GM19351 (cell line): ENCODE measurements at regions not wholly inside any gene's neighbourhood (a gene's known extent, or its start where the extent isn't known, plus 50 kb on each side); places are given as distances from the start of the nearest gene placed in this dataset.
"Not testable (repeated sequence)": the region's sequence is repeated elsewhere in the genome, so short reads cannot be mapped to it uniquely, and the experiment has no call there.

Source experiments
- ATAC-seq: cut with Tn5 transposase; IDR thresholded peaks from one replicate; pipeline ENCODE4 v1.9.1; 2021; ENCODE audit warnings: mild to moderate bottlenecking, moderate library complexity; ENCODE audit not compliant: unreplicated experiment

DNA sequence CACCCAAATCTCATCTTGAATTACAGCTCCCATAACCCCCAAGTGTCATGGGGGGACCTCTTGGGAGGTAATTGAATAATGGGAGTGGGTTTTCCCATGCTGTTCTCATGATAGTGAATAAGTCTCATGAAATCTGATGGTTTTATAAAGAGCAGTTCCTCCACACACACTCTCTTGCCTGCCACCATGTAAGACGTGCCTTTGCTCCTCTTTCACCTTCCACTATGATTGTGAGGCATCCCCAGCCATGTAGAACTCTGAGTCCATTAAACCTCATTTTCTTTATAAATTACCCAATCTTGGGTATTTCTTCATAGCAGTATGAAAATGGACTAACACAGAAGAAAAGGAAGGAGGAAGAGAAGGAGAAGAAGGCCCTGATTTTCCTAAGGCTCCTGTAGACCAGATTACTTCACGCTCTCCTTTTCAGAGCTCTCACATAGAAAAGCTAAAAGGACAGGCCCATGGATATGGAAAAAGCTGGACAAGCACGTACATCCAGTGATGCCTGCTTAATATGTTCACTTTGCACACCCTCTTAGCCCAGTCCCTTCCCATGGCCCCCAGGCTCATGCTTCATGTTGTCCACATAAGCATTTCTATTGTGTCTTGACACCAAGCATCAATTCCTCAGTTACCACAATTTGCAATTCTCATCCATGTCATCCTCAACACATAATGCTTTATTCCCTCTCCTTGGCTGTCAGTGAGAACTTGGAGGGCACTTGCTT is 354.8 kb downstream of the CD83 start:
- no peak for ATAC-seq

DNA sequence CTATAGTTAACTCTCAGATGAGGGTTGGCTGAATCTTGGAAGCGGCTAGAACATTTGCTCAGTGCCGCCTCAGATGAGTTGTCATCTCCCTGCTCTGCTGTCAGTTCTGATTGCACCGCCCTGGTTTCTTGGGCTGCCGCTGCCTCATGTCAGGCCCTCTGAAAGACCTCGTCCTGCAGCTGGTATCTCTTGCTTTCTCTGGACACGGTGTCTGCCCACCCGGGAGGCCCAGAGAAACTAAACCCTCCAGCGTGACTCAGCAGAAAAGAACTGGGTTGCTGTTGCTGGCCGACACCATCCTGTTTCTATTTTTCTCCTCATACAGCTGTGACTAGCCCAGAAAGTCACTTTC is 355.4 kb downstream of the CD83 start:
- ATAC-seq, result no peak

DNA sequence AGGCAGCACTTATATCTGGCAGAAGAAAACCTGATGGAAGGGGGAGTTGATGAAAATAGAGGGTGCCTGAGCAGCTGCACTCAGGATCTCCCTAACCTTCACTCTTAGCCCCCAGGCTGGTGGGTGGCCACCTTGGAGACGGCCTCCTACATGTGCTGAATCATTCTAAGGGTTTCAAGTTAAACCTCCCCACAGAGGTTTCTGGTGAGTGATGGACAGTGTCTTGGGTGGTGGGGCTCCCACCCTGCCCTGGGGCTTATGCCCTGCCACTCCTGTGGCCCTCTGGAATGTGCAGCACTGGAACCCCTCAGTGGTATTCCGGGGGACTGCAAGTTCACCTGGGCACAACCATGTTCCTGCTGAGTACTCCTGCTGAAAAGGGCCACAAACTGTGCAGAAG is 357.2 kb downstream of the CD83 start:
- no peak for ATAC-seq

- ATAC-seq, result no peak
Observed at GRCh38 chr6:14475306-14475705, 357.7 kb downstream of the CD83 start.

- ATAC-seq, result no peak
Observed at GRCh38 chr6:14476793-14477531, 359.4 kb downstream of the CD83 start.

- no peak for ATAC-seq
Observed at GRCh38 chr6:14477559-14477958, 360.0 kb downstream of the CD83 start.

DNA sequence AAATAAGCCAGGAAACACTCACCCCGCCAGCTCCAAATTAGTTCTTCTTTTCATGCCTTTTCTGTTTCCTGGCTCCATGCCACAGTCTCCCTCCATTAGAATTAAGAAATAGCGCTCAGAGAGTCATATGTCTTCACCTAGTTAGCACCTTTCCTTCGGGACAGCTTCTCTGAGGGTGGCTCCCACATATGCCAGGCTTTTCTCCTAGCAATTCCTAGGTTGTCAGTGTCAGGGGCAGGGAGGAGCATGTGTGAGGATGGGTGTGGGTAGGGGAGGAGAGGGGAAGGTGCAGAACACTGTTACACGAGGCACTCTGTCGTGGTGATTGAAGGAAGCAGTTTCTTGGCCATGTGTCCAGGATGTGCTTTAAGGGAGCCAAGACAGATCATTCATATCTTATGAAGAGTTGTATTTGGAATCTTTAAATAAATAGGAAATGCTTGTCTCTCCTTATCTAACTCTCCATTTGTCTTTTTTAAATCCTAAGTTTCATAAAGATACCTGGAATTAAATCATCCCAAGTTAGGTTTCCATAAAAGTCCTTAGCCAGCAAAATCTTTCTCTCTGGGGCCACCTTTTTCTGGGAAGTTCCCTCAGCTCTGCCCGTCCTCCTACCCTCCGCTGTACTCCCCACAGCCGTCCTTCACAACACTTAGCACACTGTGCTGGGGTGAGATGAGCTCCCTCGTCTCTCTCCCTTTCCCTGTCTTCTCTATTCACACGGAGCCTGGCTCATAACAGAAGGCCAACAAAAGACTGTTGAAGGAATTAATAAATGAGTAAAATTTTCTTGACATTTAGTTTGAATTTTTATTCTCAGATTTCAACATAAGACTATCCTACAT is 361.0 kb downstream of the CD83 start:
- no peak for ATAC-seq

DNA sequence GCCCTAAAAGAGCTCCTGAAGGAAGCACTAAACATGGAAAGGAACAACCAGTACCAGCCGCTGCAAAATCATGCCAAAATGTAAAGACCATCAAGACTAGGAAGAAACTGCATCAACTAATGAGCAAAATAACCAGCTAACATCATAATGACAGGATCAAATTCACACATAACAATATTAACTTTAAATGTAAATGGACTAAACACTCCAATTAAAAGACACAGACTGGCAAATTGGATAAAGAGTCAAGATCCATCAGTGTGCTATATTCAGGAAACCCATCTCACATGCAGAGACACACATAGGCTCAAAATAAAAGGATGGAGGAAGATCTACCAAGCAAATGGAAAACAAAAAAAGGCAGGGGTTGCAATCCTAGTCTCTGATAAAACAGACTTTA is 364.4 kb downstream of the CD83 start:
- ATAC-seq, result not testable (repeated sequence)

- ATAC-seq, result no peak
Observed at GRCh38 chr6:14487625-14488024, 370.1 kb downstream of the CD83 start.

- no peak for ATAC-seq
Observed at GRCh38 chr6:14488180-14488579, 370.6 kb downstream of the CD83 start.

DNA sequence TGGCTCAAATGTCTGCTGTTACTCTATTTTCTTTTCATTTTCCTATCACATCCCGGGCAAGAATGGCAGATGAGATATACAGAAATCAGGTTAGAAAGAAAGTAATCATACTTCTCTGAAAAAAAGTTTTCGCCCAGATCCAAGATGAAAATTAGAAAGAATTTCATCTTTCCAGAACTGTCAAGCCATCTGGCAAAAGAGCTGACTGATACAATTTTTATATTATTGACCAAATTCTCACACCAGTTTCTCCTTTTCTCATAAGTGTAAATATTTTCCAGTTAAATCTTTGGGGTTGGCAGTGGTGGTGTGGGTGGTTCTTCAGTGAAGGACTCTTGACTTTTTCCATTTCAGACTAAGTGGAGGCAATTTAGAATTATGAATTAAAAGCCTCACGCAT is 371.9 kb downstream of the CD83 start:
- ATAC-seq, result no peak

GRCh38 chr6:14498748-14499147 is 381.2 kb downstream of the CD83 start:
- ATAC-seq, result no peak

GRCh38 chr6:14499309-14499708 is 381.7 kb downstream of the CD83 start:
- no peak for ATAC-seq

DNA sequence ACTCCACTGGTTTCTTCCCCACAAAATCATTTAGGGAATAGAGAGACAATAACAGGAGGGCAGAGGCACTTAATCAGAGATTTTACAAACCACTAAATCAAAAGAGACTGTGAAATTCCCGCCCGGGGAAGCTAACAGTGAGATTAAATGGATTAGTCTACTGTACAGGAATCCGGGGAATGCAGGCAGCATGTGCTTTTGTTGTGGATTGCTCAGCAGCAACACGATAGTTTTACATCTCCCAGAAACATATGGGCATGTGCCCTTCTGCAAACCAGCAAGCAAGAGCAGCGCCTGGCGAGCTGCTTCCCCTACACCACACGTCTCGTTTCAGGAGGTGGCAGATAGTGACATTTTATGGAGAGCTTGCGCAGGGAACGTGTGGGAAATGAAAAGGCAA is 382.3 kb downstream of the CD83 start:
- ATAC-seq, result no peak

GRCh38 chr6:14500809-14501208 is 383.2 kb downstream of the CD83 start:
- no peak for ATAC-seq

GRCh38 chr6:14501240-14501639 is 383.7 kb downstream of the CD83 start:
- no peak for ATAC-seq

DNA sequence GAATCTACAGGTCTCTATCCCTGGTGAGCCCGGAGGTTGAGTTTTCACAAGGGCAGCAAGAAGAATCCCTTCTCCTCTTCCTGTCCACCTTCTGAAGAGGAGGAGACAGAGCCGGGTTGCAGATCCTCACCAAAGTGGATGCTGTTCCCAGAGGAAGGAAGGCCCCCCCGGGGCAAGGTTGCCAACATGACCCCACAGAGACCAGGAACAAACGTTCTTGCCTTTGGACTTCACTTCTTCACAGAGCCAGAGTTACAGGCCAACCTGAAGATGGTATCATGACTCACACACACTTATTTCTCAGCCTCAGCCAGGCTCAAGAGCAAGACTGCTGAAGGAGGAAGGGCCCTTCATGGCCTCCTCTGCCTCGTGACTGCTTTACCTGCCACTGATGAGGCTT is 384.3 kb downstream of the CD83 start:
- ATAC-seq, result no peak

DNA sequence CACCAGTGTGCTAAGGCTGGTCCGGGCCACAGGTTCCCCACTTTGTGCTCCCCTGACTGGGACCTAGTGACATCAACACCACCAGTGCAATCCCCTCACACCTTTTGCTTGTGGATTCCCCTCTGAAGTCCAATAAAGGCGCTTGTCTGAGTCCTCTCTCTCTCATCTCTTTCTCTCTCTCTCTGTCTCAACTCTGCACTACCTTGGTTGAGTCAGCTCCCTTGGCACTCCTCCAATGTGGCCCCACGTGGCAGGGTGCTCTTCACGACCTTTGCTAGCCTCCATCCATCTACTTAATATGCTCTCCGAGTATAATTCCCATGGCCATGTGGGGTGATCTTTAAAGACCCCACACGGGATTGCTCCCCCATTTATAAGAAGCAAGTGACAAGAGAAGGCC is 385.0 kb downstream of the CD83 start:
- ATAC-seq, result no peak

GRCh38 chr6:14505401-14505800 is 387.8 kb downstream of the CD83 start:
- no peak for ATAC-seq

DNA sequence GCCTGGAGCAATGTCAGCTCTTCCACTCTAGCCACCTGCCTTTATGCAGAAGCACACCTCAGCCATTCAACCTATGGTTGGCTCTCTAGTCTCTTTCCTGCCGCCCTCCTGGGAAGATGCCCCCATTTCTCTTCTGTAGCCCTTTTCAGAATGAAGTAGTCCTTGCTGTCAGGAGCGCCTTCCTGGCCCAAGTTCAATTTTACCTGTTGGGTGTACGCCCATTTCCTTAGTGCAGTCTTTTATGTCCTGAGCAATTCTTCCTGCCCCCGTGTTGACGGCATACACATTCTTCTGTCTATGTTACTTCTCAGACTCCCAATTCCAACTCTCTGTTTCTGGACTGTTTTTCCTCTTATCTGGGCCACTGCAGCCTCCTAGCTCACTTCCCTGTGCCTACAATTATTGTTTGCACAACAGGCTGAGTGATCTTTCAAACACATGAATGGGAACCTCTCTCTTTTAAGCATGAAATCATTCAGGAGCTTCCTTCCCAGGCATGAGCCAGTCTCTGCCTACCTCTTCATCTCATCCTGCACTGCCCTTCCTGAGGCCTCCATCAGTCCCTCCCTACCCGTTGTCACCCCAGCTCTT is 389.2 kb downstream of the CD83 start:
- ATAC-seq, result no peak

DNA sequence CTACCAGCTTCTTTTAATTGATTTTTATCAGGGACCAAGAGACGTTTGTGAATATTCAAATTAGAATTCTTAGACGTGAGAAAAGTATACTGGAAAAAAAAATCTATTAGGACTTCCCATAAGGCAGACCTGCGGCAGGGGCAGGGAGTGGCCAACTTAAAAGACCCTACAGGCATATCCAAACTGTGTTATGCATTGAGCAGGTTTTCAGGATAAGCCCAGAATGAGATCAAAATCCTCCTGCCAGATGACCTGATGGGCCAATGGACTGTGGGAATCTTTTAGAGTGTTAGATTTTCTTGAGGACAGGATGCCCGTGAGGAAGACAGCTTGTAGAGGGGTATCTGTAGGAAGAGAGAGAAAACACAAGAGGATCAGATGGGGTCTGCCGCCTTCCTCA is 391.5 kb downstream of the CD83 start:
- ATAC-seq, result no peak
